ENCODE measurements at regions not wholly inside any gene's neighbourhood (a gene's known extent, or its start where the extent isn't known, plus 50 kb on each side); places are given as distances from the start of the nearest gene placed in this dataset.

GRCh38 chr15:58303236-58303635, 128.6 kb upstream of the LIPC start:
- H3K4me1 Mint-ChIP-seq = peaks cover 21% of the 10 kb centered on the region
- H3K9me3 Mint-ChIP-seq = peaks cover 7% of the 10 kb centered on the region
- no peak overlapping the region for H3K4me3 Mint-ChIP-seq
- peaks cover 4% of the 10 kb centered on the region for H3K27me3 Mint-ChIP-seq (ENCODE audit: low read depth)
- no peaks in the 10 kb centered on the region for H3K36me3 Mint-ChIP-seq (ENCODE audit: low read depth)
- TF ChIP-seq CTCF (IDR thresholded peaks at IDR 0.05; ENCODE audit: unreplicated experiment in 3 of 3) = no peak
- H3K27ac Mint-ChIP-seq = no peak overlapping the region

- H3K4me1 Mint-ChIP-seq = peaks cover 23% of the 10 kb centered on the region
- H3K27me3 Mint-ChIP-seq (ENCODE audit: low read depth) = peaks cover 11% of the 10 kb centered on the region
- peak overlapping the region; percentile 16 to 49 (median 36) for H3K27ac Mint-ChIP-seq
- H3K9me3 Mint-ChIP-seq = peaks cover 2% of the 10 kb centered on the region
- no peak for TF ChIP-seq CTCF (IDR thresholded peaks at IDR 0.05; ENCODE audit: unreplicated experiment in 3 of 3)
- no peak overlapping the region for H3K4me3 Mint-ChIP-seq
- H3K36me3 Mint-ChIP-seq (ENCODE audit: low read depth) = no peaks in the 10 kb centered on the region
These were observed 125.0 kb upstream of the LIPC start for GRCh38 chr15:58306591-58307312.

GRCh38 chr15:58307313-58307961, 124.4 kb upstream of the LIPC start:
- peaks cover 12% of the 10 kb centered on the region for H3K27me3 Mint-ChIP-seq (ENCODE audit: low read depth)
- peaks cover 23% of the 10 kb centered on the region for H3K4me1 Mint-ChIP-seq
- no peaks in the 10 kb centered on the region for H3K36me3 Mint-ChIP-seq (ENCODE audit: low read depth)
- no peak for TF ChIP-seq CTCF (IDR thresholded peaks at IDR 0.05; ENCODE audit: unreplicated experiment in 3 of 3)
- H3K27ac Mint-ChIP-seq = peak overlapping the region; percentile 26 to 49 (median 36)
- no peak overlapping the region for H3K4me3 Mint-ChIP-seq
- peaks cover 2% of the 10 kb centered on the region for H3K9me3 Mint-ChIP-seq

- H3K27ac Mint-ChIP-seq = no peak overlapping the region
- peaks cover 2% of the 10 kb centered on the region for H3K9me3 Mint-ChIP-seq
These were observed 122.9 kb upstream of the LIPC start for GRCh38 chr15:58308742-58309355.

More at GRCh38 chr15:58308742-58309355, 122.9 kb upstream of the LIPC start:
- H3K4me1 Mint-ChIP-seq = peaks cover 23% of the 10 kb centered on the region
- H3K27me3 Mint-ChIP-seq (ENCODE audit: low read depth) = peaks cover 15% of the 10 kb centered on the region
- no peak overlapping the region for H3K4me3 Mint-ChIP-seq
- no peaks in the 10 kb centered on the region for H3K36me3 Mint-ChIP-seq (ENCODE audit: low read depth)
- TF ChIP-seq CTCF (IDR thresholded peaks at IDR 0.05; ENCODE audit: unreplicated experiment in 3 of 3) = no peak
